Fibroblast of pulmonary artery (primary cell): ENCODE measurements at regions not wholly inside any gene's neighbourhood (a gene's known extent, or its start where the extent isn't known, plus 50 kb on each side); places are given as distances from the start of the nearest gene placed in this dataset.

ENCODE experiments used
- DNase-seq: peaks from one replicate; pipeline ENCODE4 v3.0.0-alpha.2; 2010; ENCODE audit warnings: low read depth
- H3K4me3 ChIP-seq: replicated peaks from 2 replicates; pipeline ENCODE4 v1.5.1; 2011; ENCODE audit warnings: low read depth, mild to moderate bottlenecking, control low read depth, low read length, moderate library complexity
- TF ChIP-seq, protein P1 (sequence below): IDR thresholded peaks from 2 replicates; pipeline ENCODE4 v1.5.1; 2011; ENCODE audit warnings: mild to moderate bottlenecking, control low read depth, low read length, inconsistent platforms; ENCODE audit errors: missing control alignments

DNA sequence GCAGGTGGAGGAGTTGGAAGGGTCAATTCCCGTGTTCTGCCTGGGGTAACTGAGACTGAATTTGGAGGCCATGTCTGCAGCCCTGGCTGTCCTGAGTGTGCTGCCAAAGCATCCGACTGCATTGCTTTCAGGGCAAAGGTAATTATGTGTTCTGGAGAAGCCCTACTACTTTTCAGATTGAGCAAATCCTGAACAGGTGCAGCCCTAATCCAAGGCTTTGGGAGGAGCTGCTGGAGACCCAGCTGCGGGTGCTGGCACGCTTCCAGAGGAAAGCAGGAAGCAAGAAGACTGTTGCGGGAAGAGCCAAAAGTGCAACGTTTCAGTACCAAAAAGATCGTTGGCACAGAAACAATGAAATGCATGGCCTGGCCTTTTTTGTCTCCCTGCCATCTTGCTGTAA, 73.7 kb upstream of the NRIP1 start:
- TF ChIP-seq, protein P1, sequence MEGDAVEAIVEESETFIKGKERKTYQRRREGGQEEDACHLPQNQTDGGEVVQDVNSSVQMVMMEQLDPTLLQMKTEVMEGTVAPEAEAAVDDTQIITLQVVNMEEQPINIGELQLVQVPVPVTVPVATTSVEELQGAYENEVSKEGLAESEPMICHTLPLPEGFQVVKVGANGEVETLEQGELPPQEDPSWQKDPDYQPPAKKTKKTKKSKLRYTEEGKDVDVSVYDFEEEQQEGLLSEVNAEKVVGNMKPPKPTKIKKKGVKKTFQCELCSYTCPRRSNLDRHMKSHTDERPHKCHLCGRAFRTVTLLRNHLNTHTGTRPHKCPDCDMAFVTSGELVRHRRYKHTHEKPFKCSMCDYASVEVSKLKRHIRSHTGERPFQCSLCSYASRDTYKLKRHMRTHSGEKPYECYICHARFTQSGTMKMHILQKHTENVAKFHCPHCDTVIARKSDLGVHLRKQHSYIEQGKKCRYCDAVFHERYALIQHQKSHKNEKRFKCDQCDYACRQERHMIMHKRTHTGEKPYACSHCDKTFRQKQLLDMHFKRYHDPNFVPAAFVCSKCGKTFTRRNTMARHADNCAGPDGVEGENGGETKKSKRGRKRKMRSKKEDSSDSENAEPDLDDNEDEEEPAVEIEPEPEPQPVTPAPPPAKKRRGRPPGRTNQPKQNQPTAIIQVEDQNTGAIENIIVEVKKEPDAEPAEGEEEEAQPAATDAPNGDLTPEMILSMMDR: no peak
- H3K4me3 ChIP-seq: no peak overlapping the region

DNA sequence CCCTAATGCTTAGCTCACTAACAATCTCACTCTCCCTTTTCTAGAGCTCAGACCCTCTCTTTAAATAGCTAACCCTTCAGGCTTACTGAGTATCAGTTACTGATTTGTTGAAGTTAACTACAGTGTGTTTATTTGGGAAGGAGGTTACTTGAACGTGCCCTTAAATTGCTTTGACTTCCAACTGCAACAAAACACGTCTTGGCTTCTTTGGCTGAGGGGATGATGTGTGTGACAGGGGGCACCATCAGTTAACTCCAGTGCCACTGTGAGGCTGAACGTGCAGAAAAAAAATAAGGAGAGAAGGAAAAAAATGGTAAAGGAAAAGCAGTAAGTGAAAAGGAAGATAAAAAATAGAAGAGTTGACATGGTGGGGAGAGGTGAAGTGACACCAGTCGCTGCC, 75.1 kb upstream of the NRIP1 start:
- TF ChIP-seq, protein P1: no peak
- DNase-seq: no peak
- no peak overlapping the region for H3K4me3 ChIP-seq

More for the DNA sequence above, 73.7 kb upstream of the NRIP1 start:
- no peak for DNase-seq

DNA sequence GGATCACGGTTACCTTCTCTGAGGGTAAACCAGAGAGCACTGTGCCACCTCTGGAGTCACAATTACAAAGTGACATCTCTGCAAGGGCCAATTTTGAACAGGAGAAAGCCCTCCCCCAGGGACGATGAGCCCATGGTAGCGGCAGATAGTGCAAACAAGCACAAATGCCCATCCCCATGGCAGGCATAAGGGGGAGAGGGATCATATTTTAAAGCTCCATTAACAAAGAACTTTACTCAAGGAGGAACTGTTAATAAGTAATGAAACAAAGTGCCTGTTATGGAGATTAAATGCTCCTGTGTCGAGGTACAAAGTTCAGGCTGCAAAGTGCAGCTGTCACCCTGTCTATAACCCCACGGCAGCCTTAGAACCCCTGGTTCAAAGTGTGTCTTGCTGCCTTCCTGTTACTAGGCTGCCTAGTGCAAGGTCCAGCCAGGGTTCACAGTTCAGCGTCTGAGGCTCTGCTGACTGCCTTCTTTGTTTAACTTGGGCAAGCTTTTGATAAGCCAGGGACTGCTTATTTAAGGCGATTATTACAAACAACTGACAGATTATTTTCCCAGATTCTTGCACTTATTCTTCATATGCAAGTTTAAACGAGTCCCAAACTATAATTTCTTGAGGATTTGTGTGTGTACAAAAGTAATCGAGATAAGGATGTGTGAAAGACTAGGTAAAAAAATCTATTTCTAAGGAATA, 75.7 kb upstream of the NRIP1 start:
- TF ChIP-seq, protein P1: no peak
- no peak overlapping the region for H3K4me3 ChIP-seq
- DNase-seq: no peak

DNA sequence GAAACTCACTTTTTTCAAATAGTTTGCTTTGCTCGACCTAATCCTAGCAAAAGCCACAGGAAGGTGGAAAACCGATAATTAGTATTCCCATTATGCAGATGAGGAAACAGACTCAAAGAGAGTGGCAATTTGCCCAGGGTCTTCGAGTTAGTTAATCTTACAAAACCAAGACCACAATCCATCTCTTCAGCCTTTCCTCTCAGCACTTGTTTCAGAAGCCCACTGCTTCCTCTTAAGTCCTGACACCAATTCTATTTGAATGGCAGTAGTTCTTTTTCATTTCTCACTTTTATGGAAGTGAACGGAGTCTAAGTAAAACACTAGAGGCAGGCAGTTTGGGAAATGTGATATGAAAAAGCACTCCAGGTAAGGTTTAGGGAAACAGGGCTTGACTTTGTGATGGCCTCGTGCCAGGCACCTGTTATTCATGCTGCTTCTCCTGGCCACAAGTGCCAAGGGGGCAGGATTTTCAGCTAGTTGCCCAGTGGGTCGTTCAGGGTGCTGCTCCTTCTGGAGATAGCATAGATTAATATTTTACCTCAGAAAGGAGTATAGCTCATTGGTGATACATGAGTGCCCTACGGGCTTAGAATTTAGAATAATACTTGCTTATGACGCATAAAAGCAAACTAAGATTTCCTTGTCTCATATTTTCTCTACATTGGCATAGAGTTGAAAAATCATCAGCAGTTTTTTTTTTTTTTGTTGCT, 76.6 kb upstream of the NRIP1 start:
- TF ChIP-seq, protein P1: no peak
- no peak for DNase-seq
- H3K4me3 ChIP-seq: no peak overlapping the region

DNA sequence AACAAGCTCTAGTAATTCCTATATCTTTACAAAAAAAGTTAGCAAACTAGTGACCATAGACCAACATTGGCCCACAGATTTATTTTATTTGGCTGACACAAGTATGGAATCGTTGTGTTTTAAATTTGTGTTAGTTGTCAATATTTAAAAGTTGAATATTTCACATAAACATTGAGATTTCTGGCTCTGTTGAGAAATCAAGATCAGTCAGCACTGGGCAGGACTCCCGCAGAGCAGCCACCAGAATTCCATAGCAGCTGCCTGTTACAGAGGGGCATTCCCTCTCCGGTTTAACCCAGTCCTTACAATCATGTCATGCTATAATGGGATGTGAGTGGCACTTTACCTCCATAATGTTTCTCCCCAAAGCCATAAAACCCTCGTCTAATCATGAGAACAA, 79.2 kb upstream of the NRIP1 start:
- TF ChIP-seq, protein P1: no peak
- no peak for DNase-seq
- H3K4me3 ChIP-seq: no peak overlapping the region

DNA sequence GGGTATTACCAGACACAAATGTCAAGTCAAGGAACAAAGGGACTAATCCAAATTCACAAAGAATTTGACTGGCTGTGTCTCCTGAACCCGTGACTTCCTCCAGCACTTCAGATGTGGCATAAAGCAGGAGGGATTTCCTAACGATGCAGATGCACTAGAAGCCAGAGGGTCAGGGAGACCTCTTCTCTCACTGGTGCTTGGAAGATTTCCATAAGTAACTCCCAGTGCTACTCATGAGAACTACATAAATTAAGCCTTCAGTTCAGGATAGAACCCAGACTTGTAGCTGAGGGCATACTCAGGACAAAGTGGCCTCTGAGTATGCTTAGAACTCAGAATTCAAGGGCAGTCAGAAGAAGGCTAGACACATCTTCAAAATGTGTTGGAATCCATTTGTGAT, 83.6 kb upstream of the NRIP1 start:
- TF ChIP-seq, protein P1: no peak
- no peak overlapping the region for H3K4me3 ChIP-seq
- DNase-seq: no peak
